K562 (cell line): ENCODE measurements at regions not wholly inside any gene's neighbourhood (a gene's known extent, or its start where the extent isn't known, plus 50 kb on each side); places are given as distances from the start of the nearest gene placed in this dataset.

Experiments
- ATAC-seq: fragments of 200-7000 bp; cut with Tn5 transposase; 3 replicates; pipeline ENCODE4 v1.9.1; 2020; ENCODE audit warnings: moderate library complexity
- BruUV-seq: library from RNA; stranded (reverse); fragments of 400-500 nt; replicated peaks from 2 replicates; lab custom pipeline; 2021; lab: Mats Ljungman, UMichigan
- CTCF ChIA-PET: fragments of 300-600 bp; formaldehyde crosslinking; extraction: SDS; loops from one replicate; lab custom pipeline; 2021; ENCODE audit warnings: low intra/inter-chr PET ratio; lab: Yijun Ruan, JAX
- POLR2A ChIA-PET: fragments of 300-600, 350-650 bp; sonication (Branson Sonifier 250); formaldehyde crosslinking; extraction: SDS; loops from one replicate; lab custom pipeline; 2021; ENCODE audit warnings: antibody characterized with exemption, inconsistent platforms; lab: Yijun Ruan, JAX
- DNase-seq, 4 experiments: peaks; one replicate each; pipeline versions ENCODE4 v3.0.0 to v3.0.0-alpha.2; 2011 to 2018; ENCODE audit warnings: low spot score in 3 of 4, mixed read lengths in 3 of 4; ENCODE audit errors: extremely low read depth in 1 of 4
- FAIRE-seq: peaks from 2 replicates; lab custom pipeline; 2011; peaks lifted over from hg19 to GRCh38; lab: Jason Lieb, UNC
- H2AFZ ChIP-seq: 2 replicates; pipeline ENCODE4 v1.6.0; 2011; ENCODE audit warnings: low read depth, low read length, control low read depth, inconsistent platforms
- H3K27ac ChIP-seq: fragments of 200-600 bp; 3 replicates; pipeline ENCODE4 v1.8.0; 2011; ENCODE audit warnings: low read depth, mild to moderate bottlenecking, control low read depth, inconsistent platforms, low read length, moderate library complexity, mixed read lengths; ENCODE audit errors: extremely low read depth
- H3K27me3 ChIP-seq, 2 experiments: fragments of 300-600 bp in 1 of 2; 2 replicates in 1 of 2; 3 replicates in 1 of 2; pipeline versions ENCODE4 v1.6.0 to v1.8.0; 2011; ENCODE audit warnings: inconsistent platforms in 2 of 2, low read length in 2 of 2, mild to moderate bottlenecking in 1 of 2, mixed read lengths in 1 of 2, moderate library complexity in 1 of 2; ENCODE audit not compliant: control insufficient read depth in 2 of 2, insufficient read depth in 2 of 2
- H3K36me3 ChIP-seq: fragments of 300-600 bp; 3 replicates; pipeline ENCODE4 v1.8.0; 2011; ENCODE audit warnings: mild to moderate bottlenecking, low read length, inconsistent platforms; ENCODE audit not compliant: control insufficient read depth, insufficient read depth
- H3K4me1 ChIP-seq, 2 experiments: fragments of 200-600 bp in 1 of 2; replicated peaks in 1 of 2; 2 replicates in 1 of 2; 3 replicates in 1 of 2; pipeline versions ENCODE4 v1.5.1 to v1.8.0; 2011; ENCODE audit warnings: inconsistent platforms in 2 of 2, low read length in 2 of 2, mild to moderate bottlenecking in 1 of 2, mixed read lengths in 1 of 2, moderate library complexity in 1 of 2; ENCODE audit not compliant: control insufficient read depth in 2 of 2, insufficient read depth in 2 of 2
- H3K4me2 ChIP-seq: 2 replicates; pipeline ENCODE4 v1.6.1; 2011; ENCODE audit warnings: low read length, control low read depth, inconsistent platforms, mixed read lengths; ENCODE audit not compliant: insufficient read depth
- H3K4me3 ChIP-seq: fragments of 200-600 bp; sonication (generic), shearing (Covaris generic); 2 replicates; pipeline ENCODE4 v1.5.1; 2016; ENCODE audit warnings: control low read depth, inconsistent platforms
- H3K79me2 ChIP-seq: fragments of 200-600 bp; 3 replicates; pipeline ENCODE4 v1.8.0; 2011; ENCODE audit warnings: low read length, inconsistent platforms; ENCODE audit not compliant: control insufficient read depth, insufficient read depth
- H3K9ac ChIP-seq, 2 experiments: 2 replicates each; pipeline versions ENCODE4 v1.6.0 to v1.6.1; 2011; ENCODE audit warnings: low read depth in 2 of 2, low read length in 2 of 2, control low read depth in 1 of 2, inconsistent platforms in 1 of 2, mild to moderate bottlenecking in 1 of 2, mixed read lengths in 1 of 2; ENCODE audit not compliant: insufficient read depth in 1 of 2
- H3K9me1 ChIP-seq: one replicate; pipeline ENCODE4 v1.6.0; 2011; ENCODE audit warnings: inconsistent platforms, mild to moderate bottlenecking, low read length, moderate library complexity; ENCODE audit not compliant: control insufficient read depth, insufficient read depth
- H3K9me3 ChIP-seq: replicated peaks from 2 replicates; pipeline ENCODE4 v1.5.1; 2011; ENCODE audit warnings: low read depth, low read length, inconsistent platforms; ENCODE audit not compliant: control insufficient read depth, insufficient read depth
- H4K20me1 ChIP-seq: replicated peaks from 2 replicates; pipeline ENCODE4 v1.6.1; 2011; ENCODE audit warnings: low read length, inconsistent platforms, mixed read lengths; ENCODE audit not compliant: control insufficient read depth, insufficient read depth
- CBX3 ChIP-seq, 2 experiments: IDR thresholded peaks; 1 replicate in 1 of 2; 2 replicates in 1 of 2; pipeline ENCODE4 v1.6.1; 2012; ENCODE audit warnings: inconsistent platforms in 2 of 2, low read length in 2 of 2, borderline replicate concordance in 1 of 2, control low read depth in 1 of 2
- FOXM1 ChIP-seq, 2 experiments: fragments of 450-650 bp in 1 of 2; sonication (generic) in 1 of 2; formaldehyde crosslinking in 1 of 2; IDR thresholded peaks; 2 replicates each; pipeline versions ENCODE4 v1.6.1 to v1.9.0; 2017 to 2022; ENCODE audit warnings: low read depth in 2 of 2, mild to moderate bottlenecking in 2 of 2, missing genetic modification reagents in 1 of 2, moderate library complexity in 1 of 2
- HDAC8 ChIP-seq: fragments of 450-650 bp; IDR thresholded peaks from 2 replicates; pipeline ENCODE4 v1.6.1; 2016; ENCODE audit warnings: mild to moderate bottlenecking, missing genetic modification characterization, moderate library complexity, missing compliant biosample characterization
- KDM1A ChIP-seq, 2 experiments: fragments of 450-650 bp; IDR thresholded peaks; 2 replicates each; pipeline ENCODE4 v1.6.1; 2016; ENCODE audit warnings: mild to moderate bottlenecking in 2 of 2
- KLF6 ChIP-seq: fragments of 250-450 bp; sonication (Bioruptor Pico); IDR thresholded peaks from 2 replicates; pipeline ENCODE4 v1.4.0; 2020; ENCODE audit warnings: mild to moderate bottlenecking, moderate library complexity, borderline replicate concordance
- LCOR ChIP-seq: sonication (generic); formaldehyde crosslinking; IDR thresholded peaks from 2 replicates; pipeline ENCODE4 v1.8.0; 2022; ENCODE audit warnings: mild to moderate bottlenecking, missing genetic modification reagents
- PHF20 ChIP-seq: fragments of 450-650 bp; IDR thresholded peaks from 2 replicates; pipeline ENCODE4 v1.6.1; 2018; ENCODE audit not compliant: partially characterized antibody
- SMARCE1 ChIP-seq: fragments of 450-650 bp; IDR thresholded peaks from 2 replicates; pipeline ENCODE4 v1.7.1; 2016; ENCODE audit warnings: mild to moderate bottlenecking
- SRSF3 ChIP-seq: fragments of 200-400 bp; formaldehyde crosslinking; IDR thresholded peaks from 2 replicates; pipeline ENCODE4 v1.6.1; 2016; ENCODE audit warnings: mild to moderate bottlenecking, low read length, moderate library complexity; ENCODE audit not compliant: insufficient read depth
- THAP7 ChIP-seq: fragments of 250-450 bp; sonication (Bioruptor Pico); IDR thresholded peaks from 2 replicates; pipeline ENCODE4 v1.5.0; 2021
- ZNF124 ChIP-seq: sonication (generic); formaldehyde crosslinking; IDR thresholded peaks from 2 replicates; pipeline ENCODE4 v1.8.1; 2022; ENCODE audit warnings: missing genetic modification reagents
- WGBS: fragments of 100-300 bp; shearing (Covaris generic); methylation state at CpG from one replicate; pipeline ENCODE4 v1.1.6; 2016; ENCODE audit warnings: low coverage, mixed read lengths; ENCODE audit not compliant: insufficient coverage; ENCODE audit errors: missing lambda C conversion rate; 5-methylcytosine and 5-hydroxymethylcytosine counted together
- in situ Hi-C: fragments of 300-500 bp; cut with MboI; formaldehyde crosslinking; loops from 4 replicates; pipeline ENCODE4 v1.15.0; 2018; ENCODE audit warnings: inconsistent platforms, mixed read lengths
- intact Hi-C: fragments of 100-400 bp; cut with micrococcal nuclease; formaldehyde crosslinking; loops from 2 replicates; pipeline ENCODE4 v1.14.2; 2022
- TF ChIP-seq, protein P1 (sequence below): sonication (generic); formaldehyde crosslinking; IDR thresholded peaks from 2 replicates; pipeline ENCODE4 v1.8.0; 2022; ENCODE audit warnings: missing genetic modification reagents, mild to moderate bottlenecking, borderline replicate concordance
- TF ChIP-seq, protein P2 (sequence below): sonication (generic); formaldehyde crosslinking; IDR thresholded peaks from 2 replicates; pipeline ENCODE4 v1.8.0; 2022; ENCODE audit warnings: mild to moderate bottlenecking, missing genetic modification reagents, borderline replicate concordance

DNA sequence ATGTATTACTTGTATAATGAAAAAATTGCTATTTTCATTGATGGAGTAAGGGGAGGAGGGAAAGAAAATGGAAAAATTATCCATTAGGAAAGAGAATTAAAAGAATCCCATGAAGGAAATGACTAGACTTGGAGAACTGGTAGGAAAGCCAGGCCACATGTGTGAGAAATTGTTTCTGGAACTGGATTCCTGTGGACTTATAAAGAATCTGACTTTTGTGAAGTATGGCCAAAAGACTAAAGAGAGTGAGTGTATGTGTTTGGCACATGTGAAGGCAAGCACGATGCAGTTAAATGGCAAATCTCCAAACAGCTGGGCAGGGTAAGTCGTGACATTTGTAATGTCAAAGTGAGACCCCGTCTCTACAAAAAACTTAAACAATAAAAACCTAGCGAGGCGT is 89.4 kb downstream of the MTX3 start:
- ChIA-PET POLR2A (no interaction called here), CTCF (no interaction called here)
- Histone ChIP-seq H3K9me1 (no peaks in the 10 kb centered on the region), H3K4me2 (no peak overlapping the region), H3K4me1 (no peaks in the 10 kb centered on the region), H3K79me2 (no peaks in the 10 kb centered on the region), H3K4me3 (no peak overlapping the region), H3K36me3 (no peaks in the 10 kb centered on the region), H3K9ac (no peak overlapping the region), H2AFZ (no peak overlapping the region), H3K27me3 (no peaks in the 10 kb centered on the region; a peak in 1 of 5 replicates), H4K20me1 (no peaks in the 10 kb centered on the region), H3K9me3 (no peaks in the 10 kb centered on the region), H3K27ac (no peak overlapping the region)
- FAIRE-seq (no peak), DNase-seq (no peak), ATAC-seq (no peak)
- 0% methylated on average over 5 of the region's 5 CpGs for WGBS
- in situ Hi-C loops (no loop called here), intact Hi-C loops (no loop called here)
- no TSS peak for BruUV-seq
- TF ChIP-seq LCOR (CRISPR knock-in tag): no peak
- TF ChIP-seq HDAC8 (tag): no peak
- no peak for TF ChIP-seq ZNF124
- TF ChIP-seq, protein P1, sequence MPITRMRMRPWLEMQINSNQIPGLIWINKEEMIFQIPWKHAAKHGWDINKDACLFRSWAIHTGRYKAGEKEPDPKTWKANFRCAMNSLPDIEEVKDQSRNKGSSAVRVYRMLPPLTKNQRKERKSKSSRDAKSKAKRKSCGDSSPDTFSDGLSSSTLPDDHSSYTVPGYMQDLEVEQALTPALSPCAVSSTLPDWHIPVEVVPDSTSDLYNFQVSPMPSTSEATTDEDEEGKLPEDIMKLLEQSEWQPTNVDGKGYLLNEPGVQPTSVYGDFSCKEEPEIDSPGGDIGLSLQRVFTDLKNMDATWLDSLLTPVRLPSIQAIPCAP: no peak
- TF ChIP-seq PHF20: no peak
- TF ChIP-seq SMARCE1: no peak

GRCh38 chr5:79898611-79899010 is 92.5 kb downstream of the MTX3 start:
- DNase-seq (no peak), FAIRE-seq (no peak), ATAC-seq (no peak)
- intact Hi-C loops (no loop called here), in situ Hi-C loops (no loop called here)
- Histone ChIP-seq H2AFZ (no peak overlapping the region), H3K27me3 (peaks cover 0 to 4% of the 10 kb centered on the region in 2 experiments; a peak in 3 of 5 replicates), H3K9me3 (no peaks in the 10 kb centered on the region), H3K4me1 (no peaks in the 10 kb centered on the region), H4K20me1 (no peaks in the 10 kb centered on the region), H3K36me3 (no peaks in the 10 kb centered on the region), H3K9ac (no peak overlapping the region), H3K4me2 (no peak overlapping the region), H3K9me1 (no peaks in the 10 kb centered on the region), H3K4me3 (no peak overlapping the region), H3K27ac (no peak overlapping the region), H3K79me2 (no peaks in the 10 kb centered on the region)
- 0% methylated on average over 1 of the region's 1 CpG for WGBS
- ChIA-PET CTCF (no interaction called here), POLR2A (no interaction called here)
- no TSS peak for BruUV-seq
- TF ChIP-seq CBX3 (IDR thresholded peaks at IDR 0.05; ENCODE audit: borderline replicate concordance in 1 of 2, low read length in 2 of 2) (no peak), FOXM1 (IDR thresholded peaks at IDR 0.05; ENCODE audit: low read depth) (no peak), FOXM1 (CRISPR knock-in tag; IDR thresholded peaks at IDR 0.05; ENCODE audit: low read depth) (no peak), THAP7 (CRISPR knock-in tag) (no peak), KDM1A (IDR thresholded peaks at IDR 0.05) (no peak), KLF6 (CRISPR knock-in tag) (no peak), SRSF3 (no peak)
- TF ChIP-seq, protein P2, sequence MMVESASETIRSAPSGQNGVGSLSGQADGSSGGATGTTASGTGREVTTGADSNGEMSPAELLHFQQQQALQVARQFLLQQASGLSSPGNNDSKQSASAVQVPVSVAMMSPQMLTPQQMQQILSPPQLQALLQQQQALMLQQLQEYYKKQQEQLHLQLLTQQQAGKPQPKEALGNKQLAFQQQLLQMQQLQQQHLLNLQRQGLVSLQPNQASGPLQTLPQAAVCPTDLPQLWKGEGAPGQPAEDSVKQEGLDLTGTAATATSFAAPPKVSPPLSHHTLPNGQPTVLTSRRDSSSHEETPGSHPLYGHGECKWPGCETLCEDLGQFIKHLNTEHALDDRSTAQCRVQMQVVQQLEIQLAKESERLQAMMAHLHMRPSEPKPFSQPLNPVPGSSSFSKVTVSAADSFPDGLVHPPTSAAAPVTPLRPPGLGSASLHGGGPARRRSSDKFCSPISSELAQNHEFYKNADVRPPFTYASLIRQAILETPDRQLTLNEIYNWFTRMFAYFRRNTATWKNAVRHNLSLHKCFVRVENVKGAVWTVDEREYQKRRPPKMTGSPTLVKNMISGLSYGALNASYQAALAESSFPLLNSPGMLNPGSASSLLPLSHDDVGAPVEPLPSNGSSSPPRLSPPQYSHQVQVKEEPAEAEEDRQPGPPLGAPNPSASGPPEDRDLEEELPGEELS (CRISPR knock-in tag): no peak
